ENCODE measurements at regions not wholly inside any gene's neighbourhood (a gene's known extent, or its start where the extent isn't known, plus 50 kb on each side); places are given as distances from the start of the nearest gene placed in this dataset.

DNA sequence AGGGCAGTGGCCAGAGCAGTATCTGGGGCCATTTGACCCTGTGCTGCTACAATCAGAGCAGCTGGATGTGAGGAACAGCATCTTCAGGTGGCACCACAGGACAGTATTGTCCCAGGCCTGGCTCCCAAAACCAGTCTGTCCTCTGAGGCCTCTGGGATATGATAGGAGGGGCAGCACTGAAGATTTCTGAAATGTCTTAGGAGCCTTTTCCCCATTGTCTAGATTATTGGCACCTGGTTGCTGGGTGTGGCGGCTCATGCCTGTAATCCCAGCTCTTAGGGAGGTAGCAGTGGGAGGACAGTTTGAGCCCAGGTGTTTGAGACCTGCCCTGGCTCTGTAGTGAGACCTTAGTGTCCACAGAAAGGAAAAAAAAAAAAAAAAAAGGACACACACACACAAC lies 137.6 kb upstream of the FOXN2 start:
- Histone ChIP-seq H3K79me2 (ENCODE audit: insufficient read depth, low read length) (no peaks in the 10 kb centered on the region), H3K27me3 (ENCODE audit: control insufficient read depth in 1 of 2, insufficient read depth in 2 of 2, low read length in 2 of 2) (no peaks in the 10 kb centered on the region; a peak in 1 of 5 replicates), H3K4me3 (replicated peaks in 1 of 3; ENCODE audit: insufficient read depth in 1 of 3, low read depth in 2 of 3, low read length in 3 of 3) (no peak overlapping the region), H3K9me3 (ENCODE audit: low read length) (no peaks in the 10 kb centered on the region), H3K4me1 (ENCODE audit: insufficient read depth, low read length) (peaks cover 17% of the 10 kb centered on the region), H3K27ac (ENCODE audit: extremely low read length, insufficient read depth, low read length) (no peak overlapping the region), H2AFZ (ENCODE audit: low read length) (no peak overlapping the region), H3K4me2 (ENCODE audit: low read depth, low read length) (no peak overlapping the region), H3K9ac (ENCODE audit: insufficient read depth, low read depth, low read length) (no peak overlapping the region), H3K36me3 (replicated peaks in 1 of 2; ENCODE audit: control insufficient read depth in 1 of 2, insufficient read depth in 2 of 2, low read length in 2 of 2) (no peaks in the 10 kb centered on the region), H4K20me1 (ENCODE audit: insufficient read depth, low read length) (no peaks in the 10 kb centered on the region)
- TF ChIP-seq, protein P1, sequence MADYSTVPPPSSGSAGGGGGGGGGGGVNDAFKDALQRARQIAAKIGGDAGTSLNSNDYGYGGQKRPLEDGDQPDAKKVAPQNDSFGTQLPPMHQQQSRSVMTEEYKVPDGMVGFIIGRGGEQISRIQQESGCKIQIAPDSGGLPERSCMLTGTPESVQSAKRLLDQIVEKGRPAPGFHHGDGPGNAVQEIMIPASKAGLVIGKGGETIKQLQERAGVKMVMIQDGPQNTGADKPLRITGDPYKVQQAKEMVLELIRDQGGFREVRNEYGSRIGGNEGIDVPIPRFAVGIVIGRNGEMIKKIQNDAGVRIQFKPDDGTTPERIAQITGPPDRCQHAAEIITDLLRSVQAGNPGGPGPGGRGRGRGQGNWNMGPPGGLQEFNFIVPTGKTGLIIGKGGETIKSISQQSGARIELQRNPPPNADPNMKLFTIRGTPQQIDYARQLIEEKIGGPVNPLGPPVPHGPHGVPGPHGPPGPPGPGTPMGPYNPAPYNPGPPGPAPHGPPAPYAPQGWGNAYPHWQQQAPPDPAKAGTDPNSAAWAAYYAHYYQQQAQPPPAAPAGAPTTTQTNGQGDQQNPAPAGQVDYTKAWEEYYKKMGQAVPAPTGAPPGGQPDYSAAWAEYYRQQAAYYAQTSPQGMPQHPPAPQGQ (CRISPR knock-in tag; IDR thresholded peaks at IDR 0.05; ENCODE audit: borderline replicate concordance): no peak
- no peak for TF ChIP-seq FOXK2 (IDR thresholded peaks at IDR 0.05)
- TF ChIP-seq ZFP36L2 (CRISPR knock-in tag; IDR thresholded peaks at IDR 0.05): no peak
- no peak for TF ChIP-seq CBFB (CRISPR knock-in tag; IDR thresholded peaks at IDR 0.05)
- no peak for TF ChIP-seq TOPORS (CRISPR knock-in tag; IDR thresholded peaks at IDR 0.05)
- no peak for TF ChIP-seq MTF2 (CRISPR knock-in tag; IDR thresholded peaks at IDR 0.05; ENCODE audit: borderline replicate concordance)
- no peak for TF ChIP-seq AGO1 (IDR thresholded peaks at IDR 0.05; ENCODE audit: low read depth, low read length, poor library complexity, severe bottlenecking)
- TF ChIP-seq CEBPB (IDR thresholded peaks at IDR 0.05; ENCODE audit: borderline replicate concordance, low read depth, low read length): no peak
- TF ChIP-seq RARA (CRISPR knock-in tag; IDR thresholded peaks at IDR 0.05): no peak
- intact Hi-C loops (cut with micrococcal nuclease; ENCODE audit: unreplicated experiment) (no loop called here), in situ Hi-C loops (cut with HindIII; ENCODE audit: extremely low pct_ligation_motif_present, low pct_unique_long_range_greater_than_20kb) (no loop called here)
- POLR2A ChIA-PET: no interaction called here
- ATAC-seq: peak; percentile 33; the same call in 2 of the 3 replicates
- 64% methylated on average over 1 of the region's 1 CpG for WGBS (ENCODE audit: low lambda C conversion rate)
- no peak for FAIRE-seq
- BruUV-seq (replicated peaks): no TSS peak
- CTCF ChIA-PET (ENCODE audit: low intra/inter-chr PET ratio, low total read pairs): no interaction called here
- DNase-seq (ENCODE audit: low spot score): no peak
